GM21717 (cell line): ENCODE measurements at regions not wholly inside any gene's neighbourhood (a gene's known extent, or its start where the extent isn't known, plus 50 kb on each side); places are given as distances from the start of the nearest gene placed in this dataset.

Source experiments
- ATAC-seq: cut with Tn5 transposase; IDR thresholded peaks from one replicate; pipeline ENCODE4 v1.9.1; 2021; ENCODE audit warnings: mild to moderate bottlenecking, moderate library complexity; ENCODE audit not compliant: unreplicated experiment

- no peak for ATAC-seq
These were observed 256.7 kb downstream of the BMP7 start for GRCh38 chr20:57009775-57010174.

DNA sequence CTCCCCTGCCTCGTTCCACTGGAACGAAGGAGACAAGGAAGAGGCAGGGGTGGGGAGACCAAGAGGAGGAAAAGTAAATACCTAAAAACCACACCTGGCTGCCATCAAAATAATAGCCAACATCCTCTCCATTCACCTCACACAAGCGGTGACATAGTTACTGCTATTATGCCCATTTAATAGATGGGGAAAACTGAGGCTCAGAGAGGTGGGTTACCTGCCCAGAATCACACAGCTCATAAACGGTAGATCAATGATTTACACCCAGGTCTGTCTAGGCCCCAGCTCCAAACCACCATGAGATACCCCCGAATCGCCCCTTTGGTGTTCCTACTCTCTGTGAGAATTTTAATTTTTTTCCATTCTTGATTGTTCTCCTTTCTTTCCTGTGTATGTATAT lies 253.8 kb downstream of the BMP7 start:
- no peak for ATAC-seq

DNA sequence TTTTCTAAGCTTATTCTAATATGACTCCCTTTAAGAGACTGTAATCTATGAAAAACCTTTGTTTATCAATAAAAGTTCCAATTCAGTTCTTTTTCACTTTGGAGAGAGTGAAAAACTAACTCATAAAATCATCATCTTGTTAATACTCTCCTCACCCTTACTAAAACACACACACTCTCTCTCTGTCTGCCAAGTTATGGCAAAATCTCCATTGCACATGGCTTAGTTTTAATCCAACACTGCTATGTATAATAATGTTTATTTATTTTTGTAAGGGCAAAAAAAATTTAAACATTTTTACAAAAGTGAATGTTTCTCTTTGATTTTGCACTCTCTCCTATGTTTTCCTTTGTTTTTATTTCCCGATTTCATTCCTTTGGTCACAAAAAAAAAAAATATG lies 253.2 kb downstream of the BMP7 start:
- ATAC-seq, result no peak

GRCh38 chr20:57013741-57014140 lies 252.7 kb downstream of the BMP7 start:
- ATAC-seq, result no peak

- no peak for ATAC-seq
These were observed 246.1 kb downstream of the BMP7 start for GRCh38 chr20:57020364-57020763.

DNA sequence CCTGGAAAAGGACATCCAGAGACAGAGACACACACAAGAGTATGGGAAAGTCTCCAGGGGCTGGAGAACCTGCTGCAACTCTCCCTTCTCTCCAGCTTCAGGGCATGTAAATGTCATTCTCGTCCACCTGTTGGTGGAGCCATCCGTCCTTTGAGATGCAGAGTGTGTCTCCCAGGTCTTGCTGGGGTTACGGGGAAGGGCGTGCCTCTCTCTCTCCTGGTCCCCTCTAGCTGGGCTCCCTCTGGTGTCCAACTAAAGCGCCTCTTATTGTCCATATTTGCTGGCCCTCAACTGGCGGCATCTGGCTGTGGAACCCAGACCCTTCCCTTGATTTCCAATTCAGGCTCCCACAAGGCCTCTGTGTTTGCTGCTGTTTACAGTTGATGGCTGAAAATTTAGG lies 244.1 kb downstream of the BMP7 start:
- no peak for ATAC-seq

DNA sequence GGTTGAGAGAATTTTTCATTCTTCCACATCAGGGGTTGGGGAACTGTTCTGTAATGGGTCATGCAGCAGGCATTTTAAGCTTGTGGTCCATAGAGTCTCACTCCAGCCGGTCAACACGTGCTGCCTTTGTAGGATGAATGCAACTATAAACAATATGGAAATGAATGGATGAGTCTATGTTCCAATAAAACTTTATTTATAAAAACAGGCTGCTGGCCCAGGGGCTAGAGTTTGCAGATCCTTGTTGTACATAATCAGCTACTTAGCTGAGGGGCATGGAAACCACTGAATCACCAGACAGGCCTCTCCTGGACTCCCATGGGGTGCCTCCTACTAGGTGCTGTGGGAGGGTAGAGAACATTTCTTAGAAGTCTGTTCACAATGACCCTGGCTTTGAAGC lies 243.4 kb downstream of the BMP7 start:
- ATAC-seq, result no peak

DNA sequence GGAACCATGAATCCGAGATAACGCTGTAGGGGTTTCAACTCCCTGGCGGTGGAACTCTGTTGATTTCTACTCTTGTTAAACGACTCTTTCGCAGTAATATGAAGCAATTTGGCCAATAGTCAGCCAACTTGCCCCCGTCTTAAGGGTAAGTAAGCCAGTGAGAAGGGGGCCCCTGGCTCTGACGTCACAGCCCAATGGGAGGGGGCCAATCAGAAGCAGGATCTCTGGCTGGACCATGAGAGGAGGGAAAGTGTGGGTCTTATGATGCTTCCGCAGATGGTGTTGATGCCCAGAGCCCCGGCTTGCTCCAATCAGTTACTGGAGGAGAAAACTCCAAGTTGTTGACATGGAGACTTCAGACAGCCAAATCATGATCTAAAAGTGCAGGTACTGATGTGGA lies 242.4 kb downstream of the BMP7 start:
- no peak for ATAC-seq

DNA sequence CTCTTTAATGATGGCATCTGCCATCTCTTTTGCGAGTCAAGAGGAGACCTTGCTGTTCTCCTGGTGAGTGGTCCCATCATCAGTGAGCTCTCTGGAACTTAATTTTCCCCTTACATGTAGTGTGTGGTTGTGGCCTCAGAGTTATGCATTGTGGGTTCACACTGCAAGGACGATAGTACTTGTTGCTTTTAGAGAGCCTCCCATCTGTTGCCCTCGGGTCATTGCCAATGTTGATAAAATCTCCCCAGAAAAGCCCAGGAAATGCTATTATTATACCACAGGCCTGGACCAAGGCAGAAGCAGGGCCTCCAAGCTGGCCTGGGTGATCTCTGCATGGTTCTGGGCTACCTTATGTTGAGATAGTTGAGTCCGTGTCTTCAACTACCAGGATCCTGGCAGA lies 241.6 kb downstream of the BMP7 start:
- ATAC-seq, result no peak

- no peak for ATAC-seq
These were observed 241.2 kb downstream of the BMP7 start for GRCh38 chr20:57025261-57025660.

GRCh38 chr20:57025666-57026224 lies 240.7 kb downstream of the BMP7 start:
- no peak for ATAC-seq

DNA sequence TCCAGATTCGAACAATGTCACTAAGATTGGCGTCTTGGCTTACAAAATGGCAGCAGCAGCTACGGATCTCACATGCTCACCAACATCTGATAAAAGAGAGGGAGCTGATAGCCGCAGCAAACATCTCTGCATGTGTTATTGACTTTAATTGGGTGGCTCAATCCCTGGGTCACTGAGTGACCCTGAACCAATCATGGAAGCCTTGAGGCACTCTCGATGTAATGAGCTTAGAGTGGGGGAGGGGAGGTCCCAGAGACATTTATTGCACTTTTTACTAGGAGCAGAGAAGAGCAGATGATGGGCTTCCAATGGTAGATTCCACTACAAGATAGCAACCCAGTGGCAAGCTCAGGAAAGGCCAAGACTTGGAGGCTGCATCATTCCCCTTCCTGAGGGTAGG lies 238.7 kb downstream of the BMP7 start:
- ATAC-seq, result no peak

GRCh38 chr20:57030611-57031600 lies 235.5 kb downstream of the BMP7 start:
- ATAC-seq, result no peak

GRCh38 chr20:57031867-57032355 lies 234.5 kb downstream of the BMP7 start:
- ATAC-seq, result no peak

DNA sequence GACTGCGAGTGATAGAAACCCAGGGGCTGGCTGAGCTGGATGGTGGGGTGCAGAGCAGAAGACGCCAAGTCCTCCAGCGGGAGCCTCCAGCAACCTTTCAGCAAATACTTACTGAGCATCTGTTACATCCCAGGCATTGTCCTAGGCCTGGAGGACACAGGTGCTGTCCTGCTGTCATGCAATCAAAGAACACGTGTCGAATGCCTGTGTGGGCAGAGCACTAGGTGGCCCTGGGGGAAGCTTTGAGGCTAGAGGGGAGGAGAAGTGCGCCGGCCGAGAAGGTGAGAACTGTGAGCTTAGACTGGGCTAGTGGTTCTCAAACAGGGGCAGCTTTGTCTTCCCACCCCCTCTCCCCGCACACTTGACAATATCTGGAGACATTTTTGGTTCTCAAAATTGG lies 233.6 kb downstream of the BMP7 start:
- no peak for ATAC-seq

- ATAC-seq, result no peak
These were observed 232.4 kb downstream of the BMP7 start for GRCh38 chr20:57034001-57034400.

DNA sequence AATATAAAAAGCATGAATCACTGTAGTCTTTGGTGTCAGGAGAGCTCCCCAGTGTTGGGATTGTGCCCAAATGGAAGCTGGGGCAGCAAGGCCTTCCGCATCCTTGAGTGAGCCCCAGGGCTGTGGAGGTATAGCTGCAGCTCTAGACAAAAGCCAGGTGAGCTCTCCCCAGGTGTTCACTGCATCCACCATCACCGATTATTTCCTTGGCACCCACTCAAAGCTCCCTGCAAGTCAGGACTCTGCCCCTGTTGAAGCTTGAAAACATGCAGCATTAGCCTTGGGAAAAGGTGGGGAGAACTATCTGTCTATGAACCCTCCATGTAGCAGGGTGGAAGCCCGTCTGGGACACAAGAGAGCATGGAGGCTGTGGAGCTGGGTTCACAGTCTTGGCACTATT lies 228.8 kb downstream of the BMP7 start:
- no peak for ATAC-seq

GRCh38 chr20:57038608-57039440 lies 227.6 kb downstream of the BMP7 start:
- no peak for ATAC-seq

DNA sequence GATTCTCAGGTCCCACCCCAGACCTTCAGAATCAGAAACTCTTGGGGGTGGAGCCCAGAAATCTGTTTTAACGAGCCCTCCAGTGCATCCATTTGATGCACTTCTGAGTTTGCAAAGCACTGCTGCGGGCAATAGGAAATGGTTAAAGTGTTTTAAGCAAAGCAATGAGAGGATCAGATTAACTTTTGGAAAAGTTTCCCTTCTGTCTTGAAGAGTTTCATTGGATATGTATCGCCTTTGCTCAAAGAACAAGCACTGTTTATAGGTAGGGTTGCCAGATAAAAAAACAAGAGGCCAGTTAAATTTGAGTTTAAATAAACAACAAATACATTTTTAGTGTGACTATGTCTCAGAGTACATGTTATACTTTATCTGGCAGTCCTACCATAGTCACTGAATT lies 226.0 kb downstream of the BMP7 start:
- ATAC-seq, result no peak

DNA sequence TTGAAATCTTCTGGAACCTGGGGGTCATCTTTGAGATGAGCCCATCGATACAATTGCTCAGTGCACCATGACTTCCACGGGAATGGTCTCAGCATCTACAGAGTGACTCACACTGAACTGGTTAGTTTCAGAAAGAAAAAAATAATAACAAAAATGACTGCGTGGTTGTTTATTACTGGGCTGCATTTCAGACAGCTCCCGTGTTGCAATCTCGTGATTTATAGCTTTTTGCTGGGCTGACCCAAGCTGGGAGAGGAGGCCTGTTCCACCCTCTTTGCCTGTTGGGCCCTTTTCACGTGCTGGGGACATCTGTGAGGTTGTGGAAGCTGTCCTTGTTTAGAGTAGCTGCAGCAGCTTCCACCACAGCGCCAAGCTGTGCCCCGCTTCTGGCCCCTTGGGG lies 225.5 kb downstream of the BMP7 start:
- no peak for ATAC-seq

DNA sequence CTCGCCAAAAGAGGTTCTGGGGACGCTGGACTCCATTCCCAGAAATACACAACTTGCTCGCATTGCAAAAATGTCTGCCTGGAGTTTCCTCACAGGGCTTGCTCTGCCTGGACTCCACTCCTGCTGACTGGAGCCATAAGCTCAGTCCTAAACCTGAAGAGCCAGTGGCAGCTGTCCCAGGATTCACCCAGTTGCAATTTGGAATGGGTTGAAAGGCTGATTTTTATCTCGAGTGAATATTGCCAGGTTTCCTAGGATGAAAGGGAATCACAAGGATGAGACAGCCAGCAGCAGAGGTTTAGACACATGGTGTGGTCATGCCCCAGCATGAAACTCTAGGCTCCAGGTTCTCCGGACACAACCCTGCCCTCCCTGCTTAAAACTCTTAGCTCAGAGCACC lies 223.3 kb downstream of the BMP7 start:
- no peak for ATAC-seq
